ENCODE measurements at regions not wholly inside any gene's neighbourhood (a gene's known extent, or its start where the extent isn't known, plus 50 kb on each side); places are given as distances from the start of the nearest gene placed in this dataset.

DNA sequence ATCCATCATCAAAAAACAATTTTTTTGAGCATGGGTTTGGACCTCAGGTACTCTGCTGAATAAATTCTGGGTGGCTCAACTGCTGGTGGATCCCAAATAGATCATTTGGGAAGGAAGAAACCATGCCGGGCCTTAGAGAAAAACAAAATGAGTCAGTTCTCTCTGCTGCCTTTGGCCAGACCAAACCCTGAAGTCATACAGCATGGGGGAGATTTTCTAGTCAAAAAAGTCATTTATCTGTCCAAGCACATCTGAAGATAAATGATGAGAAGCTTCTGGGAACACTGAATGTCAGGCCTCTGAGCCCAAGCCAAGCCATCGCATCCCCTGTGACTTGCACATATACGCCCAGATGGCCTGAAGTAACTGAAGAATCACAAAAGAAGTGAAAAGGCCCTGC, 261.4 kb downstream of the DHX15 start:
- TF ChIP-seq, protein P1, sequence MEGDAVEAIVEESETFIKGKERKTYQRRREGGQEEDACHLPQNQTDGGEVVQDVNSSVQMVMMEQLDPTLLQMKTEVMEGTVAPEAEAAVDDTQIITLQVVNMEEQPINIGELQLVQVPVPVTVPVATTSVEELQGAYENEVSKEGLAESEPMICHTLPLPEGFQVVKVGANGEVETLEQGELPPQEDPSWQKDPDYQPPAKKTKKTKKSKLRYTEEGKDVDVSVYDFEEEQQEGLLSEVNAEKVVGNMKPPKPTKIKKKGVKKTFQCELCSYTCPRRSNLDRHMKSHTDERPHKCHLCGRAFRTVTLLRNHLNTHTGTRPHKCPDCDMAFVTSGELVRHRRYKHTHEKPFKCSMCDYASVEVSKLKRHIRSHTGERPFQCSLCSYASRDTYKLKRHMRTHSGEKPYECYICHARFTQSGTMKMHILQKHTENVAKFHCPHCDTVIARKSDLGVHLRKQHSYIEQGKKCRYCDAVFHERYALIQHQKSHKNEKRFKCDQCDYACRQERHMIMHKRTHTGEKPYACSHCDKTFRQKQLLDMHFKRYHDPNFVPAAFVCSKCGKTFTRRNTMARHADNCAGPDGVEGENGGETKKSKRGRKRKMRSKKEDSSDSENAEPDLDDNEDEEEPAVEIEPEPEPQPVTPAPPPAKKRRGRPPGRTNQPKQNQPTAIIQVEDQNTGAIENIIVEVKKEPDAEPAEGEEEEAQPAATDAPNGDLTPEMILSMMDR (IDR thresholded peaks at IDR 0.05 in 4 of 5, conservative IDR thresholded peaks at IDR 0.05 in 1 of 5), result no peak
- no peak for TF ChIP-seq POLR2A (IDR thresholded peaks at IDR 0.05)
